ENCODE measurements at regions not wholly inside any gene's neighbourhood (a gene's known extent, or its start where the extent isn't known, plus 50 kb on each side); places are given as distances from the start of the nearest gene placed in this dataset.

DNA sequence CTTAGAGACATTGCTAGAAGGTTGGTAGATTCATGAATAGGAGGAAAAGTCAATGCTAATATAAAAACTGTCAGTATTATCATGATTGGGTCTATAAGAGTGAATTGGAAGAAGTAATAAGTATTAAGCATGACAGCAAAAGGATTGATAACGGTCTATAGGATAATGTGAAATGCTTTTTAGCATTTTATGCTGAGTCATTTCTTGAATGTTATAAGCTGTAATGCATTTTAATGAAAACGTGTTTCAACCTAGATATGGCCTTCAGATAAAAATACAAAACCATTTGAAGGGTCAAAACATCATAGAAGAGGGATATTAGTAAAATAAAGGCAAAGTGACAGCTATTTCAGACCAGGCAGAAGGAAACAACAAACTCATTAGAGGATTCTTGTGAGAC lies 353.5 kb downstream of the SH2D1A start:
- H2AFZ ChIP-seq (ENCODE audit: control insufficient read depth, low read length), result no peak overlapping the region
- TF ChIP-seq, protein P1, sequence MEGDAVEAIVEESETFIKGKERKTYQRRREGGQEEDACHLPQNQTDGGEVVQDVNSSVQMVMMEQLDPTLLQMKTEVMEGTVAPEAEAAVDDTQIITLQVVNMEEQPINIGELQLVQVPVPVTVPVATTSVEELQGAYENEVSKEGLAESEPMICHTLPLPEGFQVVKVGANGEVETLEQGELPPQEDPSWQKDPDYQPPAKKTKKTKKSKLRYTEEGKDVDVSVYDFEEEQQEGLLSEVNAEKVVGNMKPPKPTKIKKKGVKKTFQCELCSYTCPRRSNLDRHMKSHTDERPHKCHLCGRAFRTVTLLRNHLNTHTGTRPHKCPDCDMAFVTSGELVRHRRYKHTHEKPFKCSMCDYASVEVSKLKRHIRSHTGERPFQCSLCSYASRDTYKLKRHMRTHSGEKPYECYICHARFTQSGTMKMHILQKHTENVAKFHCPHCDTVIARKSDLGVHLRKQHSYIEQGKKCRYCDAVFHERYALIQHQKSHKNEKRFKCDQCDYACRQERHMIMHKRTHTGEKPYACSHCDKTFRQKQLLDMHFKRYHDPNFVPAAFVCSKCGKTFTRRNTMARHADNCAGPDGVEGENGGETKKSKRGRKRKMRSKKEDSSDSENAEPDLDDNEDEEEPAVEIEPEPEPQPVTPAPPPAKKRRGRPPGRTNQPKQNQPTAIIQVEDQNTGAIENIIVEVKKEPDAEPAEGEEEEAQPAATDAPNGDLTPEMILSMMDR (optimal IDR thresholded peaks at IDR 0.05 in 1 of 3, IDR thresholded peaks at IDR 0.05 in 1 of 3, conservative IDR thresholded peaks at IDR 0.05 in 1 of 3; ENCODE audit: extremely low read depth in 1 of 3, insufficient read depth in 2 of 3, low read length in 3 of 3), result no peak
- no peak for TF ChIP-seq EZH2 (IDR thresholded peaks at IDR 0.05; ENCODE audit: low read length)
- no peaks in the 10 kb centered on the region for H3K27me3 ChIP-seq (ENCODE audit: control insufficient read depth, extremely low read depth, insufficient read depth, low read length)
- no peaks in the 10 kb centered on the region for H3K36me3 ChIP-seq (ENCODE audit: control insufficient read depth in 2 of 2, extremely low read depth in 1 of 2, insufficient read depth in 2 of 2, low read length in 2 of 2)
- no peaks in the 10 kb centered on the region for H4K20me1 ChIP-seq (ENCODE audit: control insufficient read depth, extremely low read depth, insufficient read depth, low read length)
- dilution Hi-C loops (cut with MboI; ENCODE audit: extremely low pct_ligation_motif_present, low sequenced_read_pairs), result no loop called here
- FAIRE-seq (no peak), DNase-seq (ENCODE audit: low read depth, low spot score) (no peak)
- H3K4me2 ChIP-seq (ENCODE audit: control insufficient read depth, extremely low read depth, insufficient read depth, low read depth, low read length), result no peak overlapping the region
- no peaks in the 10 kb centered on the region for H3K79me2 ChIP-seq (ENCODE audit: control insufficient read depth, insufficient read depth, low read length)
- H3K27ac ChIP-seq (ENCODE audit: control insufficient read depth, insufficient read depth, low read length), result no peak overlapping the region
- H3K9me3 ChIP-seq (ENCODE audit: control insufficient read depth, low read depth, low read length), result no peaks in the 10 kb centered on the region
- no peaks in the 10 kb centered on the region for H3K9me1 ChIP-seq (ENCODE audit: control insufficient read depth, extremely low read depth, insufficient read depth, low read length)
- H3K4me3 ChIP-seq (ENCODE audit: control insufficient read depth in 2 of 3, extremely low read depth in 1 of 3, insufficient read depth in 2 of 3, low read depth in 1 of 3, low read length in 3 of 3), result no peak overlapping the region
- H3K9ac ChIP-seq (ENCODE audit: control insufficient read depth, extremely low read depth, insufficient read depth, low read length), result no peak overlapping the region
- H3K4me1 ChIP-seq (ENCODE audit: control insufficient read depth, extremely low read depth, insufficient read depth, low read length), result no peaks in the 10 kb centered on the region

DNA sequence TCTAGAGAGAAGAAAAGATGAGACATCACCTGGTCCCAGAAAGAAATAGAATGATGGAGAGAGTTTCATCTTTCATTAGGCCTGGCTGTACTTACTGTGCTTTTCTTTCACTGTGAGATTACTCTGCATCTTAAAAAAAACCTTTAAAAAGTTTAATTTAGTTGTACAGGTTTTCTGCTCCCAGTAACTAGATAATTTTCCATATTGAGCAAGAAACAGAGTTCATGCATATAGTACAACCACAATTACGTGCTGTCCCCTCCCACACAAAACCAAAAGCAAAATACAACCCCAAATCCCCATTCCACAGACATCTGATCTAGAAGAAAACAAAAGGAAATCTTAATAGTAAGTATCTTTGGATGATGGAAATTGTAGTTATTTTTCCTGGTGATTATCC lies 371.2 kb downstream of the SH2D1A start:
- Histone ChIP-seq H3K4me1 (ENCODE audit: control insufficient read depth, extremely low read depth, insufficient read depth, low read length) (no peaks in the 10 kb centered on the region), H3K27me3 (ENCODE audit: control insufficient read depth, extremely low read depth, insufficient read depth, low read length) (no peaks in the 10 kb centered on the region), H3K9me1 (ENCODE audit: control insufficient read depth, extremely low read depth, insufficient read depth, low read length) (no peaks in the 10 kb centered on the region), H3K4me2 (ENCODE audit: control insufficient read depth, extremely low read depth, insufficient read depth, low read depth, low read length) (no peak overlapping the region), H3K79me2 (ENCODE audit: control insufficient read depth, insufficient read depth, low read length) (no peaks in the 10 kb centered on the region), H4K20me1 (ENCODE audit: control insufficient read depth, extremely low read depth, insufficient read depth, low read length) (no peaks in the 10 kb centered on the region), H3K36me3 (ENCODE audit: control insufficient read depth in 2 of 2, extremely low read depth in 1 of 2, insufficient read depth in 2 of 2, low read length in 2 of 2) (no peaks in the 10 kb centered on the region), H3K4me3 (ENCODE audit: control insufficient read depth in 2 of 3, extremely low read depth in 1 of 3, insufficient read depth in 2 of 3, low read depth in 1 of 3, low read length in 3 of 3) (no peak overlapping the region), H2AFZ (ENCODE audit: control insufficient read depth, low read length) (no peak overlapping the region), H3K27ac (ENCODE audit: control insufficient read depth, insufficient read depth, low read length) (no peak overlapping the region), H3K9me3 (ENCODE audit: control insufficient read depth, low read depth, low read length) (no peaks in the 10 kb centered on the region), H3K9ac (ENCODE audit: control insufficient read depth, extremely low read depth, insufficient read depth, low read length) (no peak overlapping the region)
- TF ChIP-seq, protein P1 (optimal IDR thresholded peaks at IDR 0.05 in 1 of 3, IDR thresholded peaks at IDR 0.05 in 1 of 3, conservative IDR thresholded peaks at IDR 0.05 in 1 of 3; ENCODE audit: extremely low read depth in 1 of 3, insufficient read depth in 2 of 3, low read length in 3 of 3), result no peak
- no peak for FAIRE-seq
- dilution Hi-C loops (cut with MboI; ENCODE audit: extremely low pct_ligation_motif_present, low sequenced_read_pairs), result no loop called here
- DNase-seq (ENCODE audit: low read depth, low spot score), result no peak
